SKM-1 treated with dmso at 0.1 percent for 144 hours (cell line): ENCODE measurements at regions not wholly inside any gene's neighbourhood (a gene's known extent, or its start where the extent isn't known, plus 50 kb on each side); places are given as distances from the start of the nearest gene placed in this dataset.

Experiments
- DNase-seq: peaks from one replicate; lab custom pipeline; 2025; ENCODE audit not compliant: unreplicated experiment; lab: John Stamatoyannopoulos, UW

GRCh38 chr13:63684822-63685221 lies 2269.2 kb upstream of the PCDH20 start:
- no peak for DNase-seq

GRCh38 chr13:63680704-63681103 lies 2265.1 kb upstream of the PCDH20 start:
- no peak for DNase-seq

- no peak for DNase-seq
These were observed 2255.6 kb upstream of the PCDH20 start for GRCh38 chr13:63671296-63671695.

- no peak for DNase-seq
These were observed 2235.7 kb upstream of the PCDH20 start for GRCh38 chr13:63651394-63651793.

GRCh38 chr13:63643543-63643942 lies 2227.9 kb upstream of the PCDH20 start:
- no peak for DNase-seq

GRCh38 chr13:63636316-63636993 lies 2220.8 kb upstream of the PCDH20 start:
- DNase-seq: no peak

GRCh38 chr13:63632321-63632720 lies 2216.7 kb upstream of the PCDH20 start:
- DNase-seq: no peak

GRCh38 chr13:63631006-63631405 lies 2215.4 kb upstream of the PCDH20 start:
- no peak for DNase-seq

- no peak for DNase-seq
These were observed 2213.9 kb upstream of the PCDH20 start for GRCh38 chr13:63629591-63629990.

- DNase-seq: no peak
These were observed 2212.7 kb upstream of the PCDH20 start for GRCh38 chr13:63628310-63628709.

GRCh38 chr13:63625869-63626268 lies 2210.2 kb upstream of the PCDH20 start:
- no peak for DNase-seq

GRCh38 chr13:63614874-63615612 lies 2199.4 kb upstream of the PCDH20 start:
- DNase-seq: no peak

- DNase-seq: no peak
These were observed 2191.5 kb upstream of the PCDH20 start for GRCh38 chr13:63607153-63607552.

- no peak for DNase-seq
These were observed 2190.3 kb upstream of the PCDH20 start for GRCh38 chr13:63605962-63606361.

GRCh38 chr13:63605403-63605802 lies 2189.8 kb upstream of the PCDH20 start:
- no peak for DNase-seq

- DNase-seq: no peak
These were observed 2180.2 kb upstream of the PCDH20 start for GRCh38 chr13:63595811-63596210.

GRCh38 chr13:63586467-63586866 lies 2170.8 kb upstream of the PCDH20 start:
- DNase-seq: no peak

GRCh38 chr13:63578796-63579195 lies 2163.1 kb upstream of the PCDH20 start:
- DNase-seq: no peak

- no peak for DNase-seq
These were observed 2151.4 kb upstream of the PCDH20 start for GRCh38 chr13:63567031-63567430.

GRCh38 chr13:63554157-63554556 lies 2138.5 kb upstream of the PCDH20 start:
- DNase-seq: no peak

- no peak for DNase-seq
These were observed 2136.1 kb upstream of the PCDH20 start for GRCh38 chr13:63551731-63552130.

GRCh38 chr13:63546524-63546923 lies 2130.9 kb upstream of the PCDH20 start:
- no peak for DNase-seq

GRCh38 chr13:63542770-63543169 lies 2127.1 kb upstream of the PCDH20 start:
- no peak for DNase-seq
